Adipocyte (in vitro differentiated cells): ENCODE measurements at regions not wholly inside any gene's neighbourhood (a gene's known extent, or its start where the extent isn't known, plus 50 kb on each side); places are given as distances from the start of the nearest gene placed in this dataset.
"Not testable (repeated sequence)": the region's sequence is repeated elsewhere in the genome, so short reads cannot be mapped to it uniquely, and the experiment has no call there.

Experiments
- DNase-seq: peaks from one replicate; pipeline ENCODE4 v3.0.0-alpha.2; 2015; ENCODE audit warnings: low read depth
- H3K27me3 ChIP-seq: replicated peaks from 2 replicates; pipeline ENCODE4 v1.7.0; 2013; ENCODE audit warnings: mild to moderate bottlenecking, low read length, moderate library complexity; ENCODE audit not compliant: control insufficient read depth, insufficient read depth
- H3K36me3 ChIP-seq: 2 replicates; pipeline ENCODE4 v1.7.0; 2013; ENCODE audit warnings: low read length, mild to moderate bottlenecking, moderate library complexity; ENCODE audit not compliant: control insufficient read depth, insufficient read depth, severe bottlenecking
- H3K4me1 ChIP-seq: 2 replicates; pipeline ENCODE4 v1.7.0; 2013; ENCODE audit warnings: mild to moderate bottlenecking, low read length, moderate library complexity; ENCODE audit not compliant: control insufficient read depth, insufficient read depth
- H3K4me3 ChIP-seq: 2 replicates; pipeline ENCODE4 v1.7.0; 2013; ENCODE audit warnings: mild to moderate bottlenecking, low read length, moderate library complexity
- H3K9ac ChIP-seq: 2 replicates; pipeline ENCODE4 v1.7.0; 2013; ENCODE audit warnings: mild to moderate bottlenecking, low read length, moderate library complexity
- H3K9me3 ChIP-seq: 2 replicates; pipeline ENCODE4 v1.7.0; 2013; ENCODE audit warnings: mild to moderate bottlenecking, low read length, moderate library complexity; ENCODE audit not compliant: control insufficient read depth

- H3K9me3 ChIP-seq, H3K4me3 ChIP-seq, H3K36me3 ChIP-seq, DNase-seq, H3K27me3 ChIP-seq, H3K4me1 ChIP-seq, H3K9ac ChIP-seq: not testable (repeated sequence)
Measured at GRCh38 chr4:44964086-44964485, 237.7 kb upstream of the GNPDA2 start.

GRCh38 chr4:44961001-44961755 is 234.8 kb upstream of the GNPDA2 start:
- Histone ChIP-seq H3K9ac (no peak overlapping the region), H3K36me3 (no peaks in the 10 kb centered on the region)

GRCh38 chr4:44931720-44932119 is 205.4 kb upstream of the GNPDA2 start:
- no peaks in the 10 kb centered on the region for H3K4me1 ChIP-seq
- H3K9me3 ChIP-seq: no peaks in the 10 kb centered on the region
- no peaks in the 10 kb centered on the region for H3K36me3 ChIP-seq
- no peaks in the 10 kb centered on the region for H3K27me3 ChIP-seq
- no peak overlapping the region for H3K4me3 ChIP-seq
- H3K9ac ChIP-seq: no peak overlapping the region
- DNase-seq: no peak

More at GRCh38 chr4:44961001-44961755, 234.8 kb upstream of the GNPDA2 start:
- no peaks in the 10 kb centered on the region for H3K27me3 ChIP-seq
- H3K9me3 ChIP-seq: peaks cover 9% of the 10 kb centered on the region
- DNase-seq: no peak
- H3K4me3 ChIP-seq: no peak overlapping the region
- H3K4me1 ChIP-seq: no peaks in the 10 kb centered on the region

- Histone ChIP-seq H3K9ac (no peak overlapping the region), H3K36me3 (no peaks in the 10 kb centered on the region), H3K27me3 (no peaks in the 10 kb centered on the region), H3K9me3 (no peaks in the 10 kb centered on the region), H3K4me3 (no peak overlapping the region), H3K4me1 (no peaks in the 10 kb centered on the region)
- no peak for DNase-seq
Measured at GRCh38 chr4:44928785-44929184, 202.4 kb upstream of the GNPDA2 start.

- peak; percentile 30 for DNase-seq
- H3K27me3 ChIP-seq: no peaks in the 10 kb centered on the region
Measured at GRCh38 chr4:44927399-44928380, 201.3 kb upstream of the GNPDA2 start.

GRCh38 chr4:44916411-44916810 is 190.1 kb upstream of the GNPDA2 start:
- H3K4me3 ChIP-seq: peak overlapping the region; percentile 84
- no peaks in the 10 kb centered on the region for H3K9me3 ChIP-seq
- peak overlapping the region; percentile 73 for H3K9ac ChIP-seq
- H3K4me1 ChIP-seq: no peaks in the 10 kb centered on the region
- no peak for DNase-seq
- no peaks in the 10 kb centered on the region for H3K36me3 ChIP-seq
- no peaks in the 10 kb centered on the region for H3K27me3 ChIP-seq

More at GRCh38 chr4:44927399-44928380, 201.3 kb upstream of the GNPDA2 start:
- Histone ChIP-seq H3K36me3 (no peaks in the 10 kb centered on the region), H3K4me1 (no peaks in the 10 kb centered on the region), H3K9me3 (no peaks in the 10 kb centered on the region), H3K4me3 (no peak overlapping the region), H3K9ac (no peak overlapping the region)

- H3K9ac ChIP-seq: no peak overlapping the region
- DNase-seq: no peak
- H3K9me3 ChIP-seq: no peaks in the 10 kb centered on the region
Measured at GRCh38 chr4:44914748-44915147, 188.4 kb upstream of the GNPDA2 start.

GRCh38 chr4:44914223-44914622 is 187.9 kb upstream of the GNPDA2 start:
- no peak overlapping the region for H3K4me3 ChIP-seq
- H3K36me3 ChIP-seq: no peaks in the 10 kb centered on the region
- no peaks in the 10 kb centered on the region for H3K4me1 ChIP-seq
- DNase-seq: no peak
- H3K9me3 ChIP-seq: no peaks in the 10 kb centered on the region
- no peak overlapping the region for H3K9ac ChIP-seq
- H3K27me3 ChIP-seq: no peaks in the 10 kb centered on the region

More at GRCh38 chr4:44914748-44915147, 188.4 kb upstream of the GNPDA2 start:
- no peak overlapping the region for H3K4me3 ChIP-seq
- H3K36me3 ChIP-seq: no peaks in the 10 kb centered on the region
- H3K4me1 ChIP-seq: no peaks in the 10 kb centered on the region
- no peaks in the 10 kb centered on the region for H3K27me3 ChIP-seq

- H3K9ac ChIP-seq: no peak overlapping the region
- no peaks in the 10 kb centered on the region for H3K9me3 ChIP-seq
- H3K4me3 ChIP-seq: no peak overlapping the region
- no peaks in the 10 kb centered on the region for H3K27me3 ChIP-seq
- no peaks in the 10 kb centered on the region for H3K36me3 ChIP-seq
- no peak for DNase-seq
- H3K4me1 ChIP-seq: no peaks in the 10 kb centered on the region
Measured at GRCh38 chr4:44912980-44913379, 186.6 kb upstream of the GNPDA2 start.

- Histone ChIP-seq H3K9me3 (no peaks in the 10 kb centered on the region), H3K9ac (no peak overlapping the region), H3K36me3 (no peaks in the 10 kb centered on the region), H3K4me3 (no peak overlapping the region), H3K4me1 (no peaks in the 10 kb centered on the region), H3K27me3 (no peaks in the 10 kb centered on the region)
- no peak for DNase-seq
Measured at GRCh38 chr4:44908565-44908964, 182.2 kb upstream of the GNPDA2 start.

- no peak for DNase-seq
- Histone ChIP-seq H3K36me3 (no peaks in the 10 kb centered on the region), H3K9me3 (no peaks in the 10 kb centered on the region), H3K27me3 (no peaks in the 10 kb centered on the region), H3K4me3 (no peak overlapping the region), H3K9ac (no peak overlapping the region), H3K4me1 (peaks cover 22% of the 10 kb centered on the region)
Measured at GRCh38 chr4:44872246-44872645, 145.9 kb upstream of the GNPDA2 start.
